Superior temporal gyrus (tissue), 1 donor: ENCODE measurements at regions not wholly inside any gene's neighbourhood (a gene's known extent, or its start where the extent isn't known, plus 50 kb on each side); places are given as distances from the start of the nearest gene placed in this dataset.

Experiments used
- DNase-seq: peaks from one replicate; pipeline ENCODE4 v3.0.0-alpha.2; 2016; ENCODE audit errors: extremely low spot score

- peak; percentile 26 for DNase-seq
Measured at GRCh38 chr11:112355726-112356125, 95.1 kb upstream of the PLET1 start.

GRCh38 chr11:112357488-112357887, 96.8 kb upstream of the PLET1 start:
- DNase-seq: no peak

GRCh38 chr11:112361396-112361795, 100.7 kb upstream of the PLET1 start:
- no peak for DNase-seq

GRCh38 chr11:112363527-112363926, 102.9 kb upstream of the PLET1 start:
- DNase-seq: no peak

GRCh38 chr11:112364962-112365481, 104.4 kb upstream of the PLET1 start:
- DNase-seq: no peak

- no peak for DNase-seq
Measured at GRCh38 chr11:112366012-112366411, 105.4 kb upstream of the PLET1 start.

GRCh38 chr11:112366777-112367176, 106.1 kb upstream of the PLET1 start:
- no peak for DNase-seq

- no peak for DNase-seq
Measured at GRCh38 chr11:112367461-112367860, 106.8 kb upstream of the PLET1 start.

GRCh38 chr11:112367895-112368294, 107.2 kb upstream of the PLET1 start:
- DNase-seq: no peak

GRCh38 chr11:112368381-112368780, 107.7 kb upstream of the PLET1 start:
- DNase-seq: no peak

GRCh38 chr11:112369374-112369773, 108.7 kb upstream of the PLET1 start:
- DNase-seq: no peak

- DNase-seq: no peak
Measured at GRCh38 chr11:112369916-112370315, 109.3 kb upstream of the PLET1 start.

GRCh38 chr11:112374486-112375140, 114.0 kb upstream of the PLET1 start:
- no peak for DNase-seq

GRCh38 chr11:112377946-112378345, 117.3 kb upstream of the PLET1 start:
- no peak for DNase-seq

- DNase-seq: no peak
Measured at GRCh38 chr11:112380464-112380863, 119.8 kb upstream of the PLET1 start.

- DNase-seq: no peak
Measured at GRCh38 chr11:112381578-112381977, 120.9 kb upstream of the PLET1 start.

GRCh38 chr11:112382561-112382960, 121.9 kb upstream of the PLET1 start:
- no peak for DNase-seq

GRCh38 chr11:112388496-112388895, 127.8 kb upstream of the PLET1 start:
- DNase-seq: no peak

- DNase-seq: no peak
Measured at GRCh38 chr11:112391086-112391485, 130.4 kb upstream of the PLET1 start.

GRCh38 chr11:112392904-112393303, 132.2 kb upstream of the PLET1 start:
- DNase-seq: no peak

- DNase-seq: no peak
Measured at GRCh38 chr11:112394304-112394703, 133.6 kb upstream of the PLET1 start.

GRCh38 chr11:112396076-112396475, 135.4 kb upstream of the PLET1 start:
- no peak for DNase-seq

- DNase-seq: peak; percentile 25
Measured at GRCh38 chr11:112398798-112399478, 138.3 kb upstream of the PLET1 start.
